GM10266 (cell line): ENCODE measurements at regions not wholly inside any gene's neighbourhood (a gene's known extent, or its start where the extent isn't known, plus 50 kb on each side); places are given as distances from the start of the nearest gene placed in this dataset.

Experiments used
- DNase-seq: peaks from one replicate; pipeline ENCODE4 v3.0.0; 2012; ENCODE audit errors: extremely low spot score
- TF ChIP-seq, protein P1 (sequence below): IDR thresholded peaks from 2 replicates; pipeline ENCODE4 v1.5.1; 2012; ENCODE audit warnings: mild to moderate bottlenecking, low read depth; ENCODE audit not compliant: control insufficient read depth, insufficient read depth; ENCODE audit errors: missing control alignments

DNA sequence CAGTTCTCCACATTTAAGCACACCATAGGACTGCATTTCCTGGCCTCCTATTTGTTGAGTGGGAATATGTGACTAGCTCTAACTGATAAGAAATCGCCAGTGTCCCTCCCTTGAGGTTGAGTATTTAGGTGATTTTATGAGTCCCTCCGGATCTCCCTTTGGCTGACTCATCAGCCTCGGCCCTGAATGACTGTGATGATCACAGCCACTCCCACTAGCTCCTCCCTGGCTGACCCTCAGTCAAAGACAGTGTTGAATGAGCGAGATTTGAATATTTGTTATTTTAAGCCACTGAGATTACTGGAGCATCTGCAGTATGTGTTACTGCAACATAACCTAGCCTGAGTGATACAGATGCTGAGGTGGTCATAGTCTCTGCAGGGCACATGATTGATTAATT lies 515.3 kb downstream of the EPHB1 start:
- DNase-seq, result no peak
- TF ChIP-seq, protein P1, sequence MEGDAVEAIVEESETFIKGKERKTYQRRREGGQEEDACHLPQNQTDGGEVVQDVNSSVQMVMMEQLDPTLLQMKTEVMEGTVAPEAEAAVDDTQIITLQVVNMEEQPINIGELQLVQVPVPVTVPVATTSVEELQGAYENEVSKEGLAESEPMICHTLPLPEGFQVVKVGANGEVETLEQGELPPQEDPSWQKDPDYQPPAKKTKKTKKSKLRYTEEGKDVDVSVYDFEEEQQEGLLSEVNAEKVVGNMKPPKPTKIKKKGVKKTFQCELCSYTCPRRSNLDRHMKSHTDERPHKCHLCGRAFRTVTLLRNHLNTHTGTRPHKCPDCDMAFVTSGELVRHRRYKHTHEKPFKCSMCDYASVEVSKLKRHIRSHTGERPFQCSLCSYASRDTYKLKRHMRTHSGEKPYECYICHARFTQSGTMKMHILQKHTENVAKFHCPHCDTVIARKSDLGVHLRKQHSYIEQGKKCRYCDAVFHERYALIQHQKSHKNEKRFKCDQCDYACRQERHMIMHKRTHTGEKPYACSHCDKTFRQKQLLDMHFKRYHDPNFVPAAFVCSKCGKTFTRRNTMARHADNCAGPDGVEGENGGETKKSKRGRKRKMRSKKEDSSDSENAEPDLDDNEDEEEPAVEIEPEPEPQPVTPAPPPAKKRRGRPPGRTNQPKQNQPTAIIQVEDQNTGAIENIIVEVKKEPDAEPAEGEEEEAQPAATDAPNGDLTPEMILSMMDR, result no peak

DNA sequence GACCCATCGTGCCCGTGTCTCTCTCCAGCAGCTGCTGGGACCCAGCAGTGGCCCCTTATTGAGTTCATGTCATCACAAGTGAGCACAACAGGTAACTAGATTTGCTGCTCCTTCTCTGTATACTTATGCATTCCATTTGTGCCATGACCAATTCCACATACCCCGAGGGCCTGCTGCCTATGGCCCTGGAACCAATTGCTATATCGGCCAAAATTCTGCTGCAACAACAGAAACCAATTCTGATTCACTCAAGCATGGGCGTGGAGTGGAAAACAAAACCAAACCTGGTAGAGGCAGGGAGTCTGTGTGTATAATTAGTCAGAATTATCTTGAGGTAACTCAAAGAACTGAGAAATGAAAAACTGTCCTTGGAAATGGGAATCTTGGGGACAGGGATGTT lies 516.6 kb downstream of the EPHB1 start:
- TF ChIP-seq, protein P1, result no peak
- DNase-seq, result no peak

- TF ChIP-seq, protein P1, result no peak
- no peak for DNase-seq
These were observed 519.2 kb downstream of the EPHB1 start for GRCh38 chr3:135314237-135314636.

DNA sequence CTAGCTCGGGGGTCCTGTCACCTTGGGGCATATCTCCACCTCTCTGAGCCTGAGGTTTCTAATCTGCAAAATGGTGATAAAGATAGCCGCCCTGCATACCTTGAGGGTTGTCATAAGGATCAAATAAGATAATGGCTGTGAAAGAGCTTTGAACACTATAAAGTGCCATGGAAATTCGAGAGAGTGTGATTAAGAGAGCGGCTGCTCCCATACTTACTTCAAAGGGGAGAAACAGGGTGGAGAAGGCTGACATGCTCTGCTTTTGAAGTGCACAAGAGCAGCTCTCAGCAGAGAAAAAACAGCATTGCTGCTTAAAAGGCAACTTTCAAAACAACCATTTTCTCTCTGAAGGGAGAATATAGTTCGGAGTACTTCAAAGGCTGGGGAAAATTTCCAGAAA lies 529.2 kb downstream of the EPHB1 start:
- TF ChIP-seq, protein P1, result no peak
- DNase-seq, result no peak

DNA sequence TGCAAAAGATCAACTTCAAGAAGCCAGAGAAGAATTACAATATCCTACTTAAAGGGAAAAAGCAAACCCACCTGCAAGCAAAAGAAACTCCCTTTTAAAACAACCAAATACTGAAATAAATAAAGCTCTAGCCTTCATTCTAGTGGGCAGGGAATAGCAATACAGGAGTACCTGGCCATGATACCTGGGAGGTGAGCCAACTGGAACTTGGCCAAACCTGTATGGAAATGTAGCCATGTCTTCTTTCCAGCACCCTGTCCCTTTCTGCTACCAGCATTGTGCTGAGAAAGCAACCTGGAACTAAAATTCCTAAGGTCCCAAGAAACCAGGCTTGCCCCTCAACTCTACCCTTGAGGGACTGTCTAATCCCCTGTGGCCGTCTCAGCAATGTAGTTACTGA lies 530.0 kb downstream of the EPHB1 start:
- TF ChIP-seq, protein P1, result no peak
- no peak for DNase-seq

DNA sequence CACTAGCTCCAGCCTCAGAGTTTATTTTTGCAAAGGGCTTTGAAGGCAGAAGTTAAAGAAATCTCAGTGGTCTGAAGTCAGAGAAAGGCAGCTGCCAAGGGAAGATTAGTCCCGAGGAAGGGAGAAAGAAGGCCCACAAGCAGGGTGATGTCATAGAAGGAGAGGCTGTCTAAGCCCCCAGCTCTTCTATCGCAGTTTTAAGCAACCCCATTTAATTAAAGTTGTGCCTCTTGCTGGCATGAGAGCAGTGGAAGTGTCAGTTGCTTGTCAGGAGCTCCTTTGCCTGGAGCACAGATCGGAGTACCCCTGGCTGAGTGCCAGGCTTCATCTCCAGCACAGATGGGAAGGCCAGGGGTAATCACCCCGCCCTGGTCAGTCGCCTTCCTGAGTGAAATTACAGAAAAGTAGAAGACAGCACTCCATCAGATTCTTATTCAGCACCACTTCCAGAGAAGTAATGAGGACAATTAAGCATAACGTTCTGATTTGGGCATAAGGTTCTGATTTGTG lies 530.7 kb downstream of the EPHB1 start:
- TF ChIP-seq, protein P1, result no peak
- DNase-seq, result no peak

GRCh38 chr3:135326851-135327250 lies 531.8 kb downstream of the EPHB1 start:
- no peak for DNase-seq
- TF ChIP-seq, protein P1, result no peak
